HCT116 (cell line): ENCODE measurements at regions not wholly inside any gene's neighbourhood (a gene's known extent, or its start where the extent isn't known, plus 50 kb on each side); places are given as distances from the start of the nearest gene placed in this dataset.

Source experiments
- ATAC-seq: fragments of 200-7000 bp; cut with Tn5 transposase; 2 replicates; pipeline ENCODE4 v1.9.1; 2020; ENCODE audit warnings: mild to moderate bottlenecking, moderate library complexity
- BruUV-seq: library from RNA; stranded (reverse); fragments of 400-500 nt; replicated peaks from 2 replicates; lab custom pipeline; 2021; lab: Mats Ljungman, UMichigan
- CTCF ChIA-PET: fragments of 300-600 bp; sonication (Branson Sonifier 250); formaldehyde crosslinking; loops from one replicate; lab custom pipeline; 2021; ENCODE audit warnings: antibody characterized with exemption; lab: Charles Lee
- POLR2A ChIA-PET: fragments of 300-600, 350-600 bp; sonication (Branson Sonifier 250); formaldehyde crosslinking; loops from one replicate; lab custom pipeline; 2021; ENCODE audit warnings: antibody characterized with exemption; lab: Charles Lee
- RAD21 ChIA-PET, 2 experiments: fragments of 300-600 bp; sonication (Branson Sonifier 250); formaldehyde crosslinking; loops; one replicate each; lab custom pipeline; 2023; ENCODE audit warnings: low total read pairs in 2 of 2; ENCODE audit not compliant: uncharacterized antibody in 2 of 2, unreplicated experiment in 2 of 2, low non-redundant PET in 1 of 2; lab: Charles Lee
- DNase-seq: peaks from one replicate; pipeline ENCODE4 v3.0.0-alpha.2; 2010; ENCODE audit warnings: low read depth, low spot score
- H2AFZ ChIP-seq: fragments of 200-600 bp; shearing (Covaris generic), sonication (generic); 2 replicates; pipeline ENCODE4 v1.6.1; 2017; ENCODE audit warnings: low read depth, mixed run types, mixed read lengths, antibody characterized with exemption, low read length; ENCODE audit not compliant: poor library complexity, severe bottlenecking
- H3K27ac ChIP-seq: 2 replicates; pipeline ENCODE4 v1.5.1; 2012; ENCODE audit warnings: low read depth, low read length
- H3K27me3 ChIP-seq: fragments of 200-600 bp; sonication (generic); 2 replicates; pipeline ENCODE4 v1.6.1; 2016; ENCODE audit warnings: mixed run types, low read length, mixed read lengths; ENCODE audit not compliant: insufficient read depth
- H3K36me3 ChIP-seq, 2 experiments: fragments of 200-500 bp in 1 of 2; fragments of 200-600 bp in 1 of 2; sonication (Bioruptor generic) in 1 of 2; sonication (generic) in 1 of 2; 2 replicates each; pipeline versions ENCODE4 v1.5.1 to v1.6.1; 2014 to 2016; ENCODE audit warnings: low read length in 2 of 2, inconsistent platforms in 1 of 2, mixed read lengths in 1 of 2, mixed run types in 1 of 2; ENCODE audit not compliant: insufficient read depth in 2 of 2, control insufficient read depth in 1 of 2
- H3K4me1 ChIP-seq, 2 experiments: fragments of 200-600 bp in 1 of 2; sonication (generic) in 1 of 2; 2 replicates each; pipeline versions ENCODE4 v1.5.1 to v1.6.1; 2012 to 2017; ENCODE audit warnings: low read length in 2 of 2, inconsistent platforms in 1 of 2, mild to moderate bottlenecking in 1 of 2, mixed read lengths in 1 of 2, mixed run types in 1 of 2, moderate library complexity in 1 of 2; ENCODE audit not compliant: insufficient read depth in 2 of 2, control insufficient read depth in 1 of 2
- H3K4me2 ChIP-seq: fragments of 200-600 bp; sonication (generic); 2 replicates; pipeline ENCODE4 v1.6.1; 2017; ENCODE audit warnings: mixed run types, low read length, mixed read lengths
- H3K4me3 ChIP-seq, 2 experiments: fragments of 200-600 bp in 1 of 2; sonication (generic) in 1 of 2; replicated peaks in 1 of 2; 2 replicates each; pipeline ENCODE4 v1.5.1; 2011 to 2016; ENCODE audit warnings: low read length in 2 of 2, control low read depth in 1 of 2, low read depth in 1 of 2, mild to moderate bottlenecking in 1 of 2, mixed read lengths in 1 of 2, mixed run types in 1 of 2
- H3K79me2 ChIP-seq: fragments of 200-600 bp; sonication (generic); 2 replicates; pipeline ENCODE4 v1.6.1; 2017; ENCODE audit warnings: mild to moderate bottlenecking, mixed run types, low read length, moderate library complexity, mixed read lengths; ENCODE audit not compliant: insufficient read depth
- H3K9ac ChIP-seq: fragments of 200-600 bp; sonication (generic); 2 replicates; pipeline ENCODE4 v1.6.1; 2016; ENCODE audit warnings: low read length, mixed read lengths
- H3K9me2 ChIP-seq: fragments of 200-600 bp; sonication (generic), shearing (Covaris generic); 2 replicates; pipeline ENCODE4 v1.6.1; 2017; ENCODE audit warnings: mixed run types, mild to moderate bottlenecking, moderate library complexity; ENCODE audit not compliant: insufficient read depth
- H3K9me3 ChIP-seq, 2 experiments: fragments of 200-500 bp in 1 of 2; fragments of 200-600 bp in 1 of 2; sonication (Bioruptor generic) in 1 of 2; sonication (generic) in 1 of 2; 2 replicates each; pipeline ENCODE4 v1.6.1; 2014 to 2017; ENCODE audit warnings: low read length in 2 of 2, mixed read lengths in 2 of 2, inconsistent platforms in 1 of 2, low read depth in 1 of 2, mild to moderate bottlenecking in 1 of 2, mixed run types in 1 of 2, moderate library complexity in 1 of 2; ENCODE audit not compliant: control insufficient read depth in 1 of 2, insufficient read depth in 1 of 2
- H4K20me1 ChIP-seq: fragments of 200-600 bp; sonication (generic), shearing (Covaris generic); 2 replicates; pipeline ENCODE4 v1.6.1; 2017; ENCODE audit warnings: mixed run types, mild to moderate bottlenecking, moderate library complexity; ENCODE audit not compliant: insufficient read depth
- CBX3 ChIP-seq: IDR thresholded peaks from 2 replicates; pipeline ENCODE4 v1.6.1; 2012; ENCODE audit warnings: low read depth
- CTCF ChIP-seq, 3 experiments: fragments of 200-600 bp in 1 of 3; sonication (generic) in 1 of 3; IDR thresholded peaks in 2 of 3; conservative IDR thresholded peaks in 1 of 3; 2 replicates each; pipeline ENCODE4 v1.5.1; 2012 to 2017; ENCODE audit warnings: low read depth in 2 of 3, low read length in 2 of 3, antibody characterized with exemption in 1 of 3, borderline replicate concordance in 1 of 3, control low read depth in 1 of 3, mild to moderate bottlenecking in 1 of 3, mixed read lengths in 1 of 3, mixed run types in 1 of 3, moderate library complexity in 1 of 3; ENCODE audit not compliant: insufficient read depth in 1 of 3
- EGR1 ChIP-seq: IDR thresholded peaks from 2 replicates; pipeline ENCODE4 v1.6.1; 2012; ENCODE audit warnings: low read depth
- ELF1 ChIP-seq: IDR thresholded peaks from 2 replicates; pipeline ENCODE4 v1.6.1; 2012; ENCODE audit warnings: low read depth, borderline replicate concordance
- EZH2 ChIP-seq: fragments of 200-600 bp; sonication (generic); IDR thresholded peaks from 2 replicates; pipeline ENCODE4 v1.6.1; 2017; ENCODE audit warnings: antibody characterized with exemption, mixed run types
- EZH2phosphoT487 ChIP-seq: fragments of 200-600 bp; IDR thresholded peaks from 2 replicates; pipeline ENCODE4 v1.6.1; 2018; ENCODE audit warnings: antibody characterized with exemption, borderline replicate concordance
- FOSL1 ChIP-seq: IDR thresholded peaks from 2 replicates; pipeline ENCODE4 v1.6.1; 2012; ENCODE audit warnings: low read depth
- SIN3A ChIP-seq: IDR thresholded peaks from 2 replicates; pipeline ENCODE4 v1.6.1; 2012; ENCODE audit warnings: low read depth
- SRF ChIP-seq: IDR thresholded peaks from 2 replicates; pipeline ENCODE4 v1.6.1; 2012; ENCODE audit warnings: low read depth
- TCF7L2 ChIP-seq: IDR thresholded peaks from 2 replicates; pipeline ENCODE4 v1.7.0; 2011; ENCODE audit warnings: borderline replicate concordance, inconsistent platforms; ENCODE audit not compliant: insufficient read depth, insufficient read length; ENCODE audit errors: extremely low read depth
- YY1 ChIP-seq: IDR thresholded peaks from 2 replicates; pipeline ENCODE4 v1.6.1; 2011; ENCODE audit warnings: low read length, low read depth, moderate library complexity, mild to moderate bottlenecking; ENCODE audit not compliant: insufficient replicate concordance; ENCODE audit errors: extremely low read depth
- ZBTB33 ChIP-seq: IDR thresholded peaks from 2 replicates; pipeline ENCODE4 v1.6.1; 2011; ENCODE audit warnings: mild to moderate bottlenecking, low read length, moderate library complexity; ENCODE audit not compliant: insufficient replicate concordance; ENCODE audit errors: extremely low read depth
- ZFX ChIP-seq: fragments of 450-650 bp; IDR thresholded peaks from 2 replicates; pipeline ENCODE4 v1.6.1; 2017
- ZNF274 ChIP-seq: fragments of 200-500 bp; sonication (Bioruptor generic); IDR thresholded peaks from 2 replicates; pipeline ENCODE4 v1.6.1; 2014; ENCODE audit warnings: mild to moderate bottlenecking, low read depth, low read length, inconsistent platforms
- intact Hi-C: fragments of 100-400 bp; cut with micrococcal nuclease; formaldehyde crosslinking; loops from 2 replicates; pipeline ENCODE4 v1.10.0; 2022
- TF ChIP-seq, protein P1 (sequence below): IDR thresholded peaks from 2 replicates; pipeline ENCODE4 v1.6.1; 2012

DNA sequence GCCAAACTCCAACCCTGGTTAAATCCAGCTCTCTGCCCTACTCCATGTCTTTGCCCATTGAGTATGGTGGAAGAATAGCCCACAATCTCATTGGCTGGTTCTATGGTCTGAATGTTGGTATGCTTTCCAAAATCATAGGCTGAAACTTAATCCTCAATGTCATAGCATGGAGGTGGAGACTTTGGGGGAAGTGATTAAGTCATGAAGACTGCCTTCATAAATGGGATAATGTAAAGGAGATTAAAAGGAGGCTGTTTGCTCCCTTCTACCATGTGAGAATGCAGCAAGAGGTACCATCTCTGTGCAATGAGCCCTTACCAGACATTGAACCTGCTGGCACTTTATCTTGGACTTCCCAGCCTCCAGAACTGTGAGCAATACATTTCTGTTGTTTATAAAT lies 54.4 kb upstream of the FDX1 start:
- DNase-seq: no peak
- Histone ChIP-seq H3K9ac (no peak overlapping the region), H3K4me2 (no peak overlapping the region), H3K27ac (no peak overlapping the region), H3K4me3 (no peak overlapping the region), H2AFZ (no peak overlapping the region), H4K20me1 (no peaks in the 10 kb centered on the region), H3K9me2 (no peaks in the 10 kb centered on the region), H3K27me3 (no peaks in the 10 kb centered on the region), H3K4me1 (peaks cover 8% of the 10 kb centered on the region in 2 experiments; a peak in 3 of 4 replicates), H3K9me3 (no peaks in the 10 kb centered on the region), H3K36me3 (no peaks in the 10 kb centered on the region), H3K79me2 (no peaks in the 10 kb centered on the region)
- ChIA-PET CTCF (interaction anchor here (1.1 kb wide), 1 partner anchor 178 kb away, joined by 3 read pairs; no protein-coding TSS in a partner anchor), POLR2A (no interaction called here), RAD21 (no interaction called here)
- intact Hi-C loops: loop anchor here (10.0 kb wide), 1 partner anchor 281 kb away; the partner anchor contains the start of gene ZC3H12C
- TF ChIP-seq SIN3A (no peak), ELF1 (no peak), EGR1 (no peak), ZNF274 (no peak), ZFX (no peak), YY1 (no peak), EZH2 (no peak), CTCF (IDR thresholded peaks at IDR 0.05 in 2 of 3, conservative IDR thresholded peaks at IDR 0.05 in 1 of 3; ENCODE audit: borderline replicate concordance in 1 of 3, insufficient read depth in 1 of 3, low read depth in 2 of 3, low read length in 2 of 3) (no peak), ZBTB33 (no peak), TCF7L2 (no peak), CBX3 (no peak), SRF (no peak), FOSL1 (no peak), EZH2phosphoT487 (no peak)
- TF ChIP-seq, protein P1, sequence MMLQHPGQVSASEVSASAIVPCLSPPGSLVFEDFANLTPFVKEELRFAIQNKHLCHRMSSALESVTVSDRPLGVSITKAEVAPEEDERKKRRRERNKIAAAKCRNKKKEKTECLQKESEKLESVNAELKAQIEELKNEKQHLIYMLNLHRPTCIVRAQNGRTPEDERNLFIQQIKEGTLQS: no peak
- no TSS peak for BruUV-seq
- no peak for ATAC-seq
